ENCODE measurements at regions not wholly inside any gene's neighbourhood (a gene's known extent, or its start where the extent isn't known, plus 50 kb on each side); places are given as distances from the start of the nearest gene placed in this dataset.
"Not testable (repeated sequence)": the region's sequence is repeated elsewhere in the genome, so short reads cannot be mapped to it uniquely, and the experiment has no call there.

DNA sequence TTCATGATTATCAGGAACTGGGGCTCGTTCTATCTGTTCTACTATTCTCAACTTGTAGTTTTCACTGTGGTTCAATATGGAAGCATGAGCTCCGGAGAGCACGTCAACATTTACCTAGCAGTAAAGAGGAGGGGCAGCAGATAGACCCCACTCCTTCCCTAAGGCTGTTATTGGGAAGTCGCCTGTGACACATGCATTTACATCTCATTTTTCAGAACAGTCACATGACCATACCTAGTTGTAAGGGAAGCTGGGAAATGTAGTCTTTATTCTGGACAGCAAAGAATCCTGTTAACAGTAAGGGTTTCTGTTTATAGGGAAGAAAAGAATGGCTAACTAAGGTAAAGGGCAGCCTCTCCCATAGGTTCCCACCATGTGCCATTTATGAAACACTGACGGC lies 158.3 kb downstream of the ZFP64 start:
- Histone ChIP-seq H3K9me3 (ENCODE audit: low read length) (no peaks in the 10 kb centered on the region), H3K9me2 (ENCODE audit: insufficient read depth, low read length) (no peaks in the 10 kb centered on the region), H3K27me3 (ENCODE audit: insufficient read depth, low read depth, low read length) (no peaks in the 10 kb centered on the region), H3K36me3 (ENCODE audit: insufficient read depth, low read length) (no peaks in the 10 kb centered on the region), H3K4me3 (ENCODE audit: low read length) (no peak overlapping the region), H3K9ac (ENCODE audit: low read length) (no peak overlapping the region), H3F3A (ENCODE audit: insufficient read depth, low read length, poor library complexity, severe bottlenecking) (no peaks in the 10 kb centered on the region), H3K79me2 (replicated peaks; ENCODE audit: insufficient read depth, low read length) (no peaks in the 10 kb centered on the region), H3K4me2 (ENCODE audit: low read length) (no peak overlapping the region), H4K20me1 (ENCODE audit: insufficient read depth) (no peaks in the 10 kb centered on the region), H3K27ac (ENCODE audit: low read length) (no peak overlapping the region), H2AFZ (ENCODE audit: low read depth, low read length) (no peak overlapping the region)
- TF ChIP-seq CTCF (IDR thresholded peaks at IDR 0.05; ENCODE audit: poor library complexity, severe bottlenecking) (no peak), RAD21 (conservative IDR thresholded peaks at IDR 0.05) (no peak), MXI1 (conservative IDR thresholded peaks at IDR 0.05; ENCODE audit: poor library complexity, severe bottlenecking) (no peak), TAF1 (IDR thresholded peaks at IDR 0.05; ENCODE audit: low read depth) (no peak), POLR2AphosphoS5 (IDR thresholded peaks at IDR 0.05) (no peak), EZH2 (IDR thresholded peaks at IDR 0.05; ENCODE audit: borderline replicate concordance, insufficient read depth, low read length, poor library complexity, severe bottlenecking) (no peak), SMC3 (conservative IDR thresholded peaks at IDR 0.05; ENCODE audit: poor library complexity) (no peak), EP300 (conservative IDR thresholded peaks at IDR 0.05; ENCODE audit: poor library complexity, severe bottlenecking) (no peak)
- TF ChIP-seq, protein P1, sequence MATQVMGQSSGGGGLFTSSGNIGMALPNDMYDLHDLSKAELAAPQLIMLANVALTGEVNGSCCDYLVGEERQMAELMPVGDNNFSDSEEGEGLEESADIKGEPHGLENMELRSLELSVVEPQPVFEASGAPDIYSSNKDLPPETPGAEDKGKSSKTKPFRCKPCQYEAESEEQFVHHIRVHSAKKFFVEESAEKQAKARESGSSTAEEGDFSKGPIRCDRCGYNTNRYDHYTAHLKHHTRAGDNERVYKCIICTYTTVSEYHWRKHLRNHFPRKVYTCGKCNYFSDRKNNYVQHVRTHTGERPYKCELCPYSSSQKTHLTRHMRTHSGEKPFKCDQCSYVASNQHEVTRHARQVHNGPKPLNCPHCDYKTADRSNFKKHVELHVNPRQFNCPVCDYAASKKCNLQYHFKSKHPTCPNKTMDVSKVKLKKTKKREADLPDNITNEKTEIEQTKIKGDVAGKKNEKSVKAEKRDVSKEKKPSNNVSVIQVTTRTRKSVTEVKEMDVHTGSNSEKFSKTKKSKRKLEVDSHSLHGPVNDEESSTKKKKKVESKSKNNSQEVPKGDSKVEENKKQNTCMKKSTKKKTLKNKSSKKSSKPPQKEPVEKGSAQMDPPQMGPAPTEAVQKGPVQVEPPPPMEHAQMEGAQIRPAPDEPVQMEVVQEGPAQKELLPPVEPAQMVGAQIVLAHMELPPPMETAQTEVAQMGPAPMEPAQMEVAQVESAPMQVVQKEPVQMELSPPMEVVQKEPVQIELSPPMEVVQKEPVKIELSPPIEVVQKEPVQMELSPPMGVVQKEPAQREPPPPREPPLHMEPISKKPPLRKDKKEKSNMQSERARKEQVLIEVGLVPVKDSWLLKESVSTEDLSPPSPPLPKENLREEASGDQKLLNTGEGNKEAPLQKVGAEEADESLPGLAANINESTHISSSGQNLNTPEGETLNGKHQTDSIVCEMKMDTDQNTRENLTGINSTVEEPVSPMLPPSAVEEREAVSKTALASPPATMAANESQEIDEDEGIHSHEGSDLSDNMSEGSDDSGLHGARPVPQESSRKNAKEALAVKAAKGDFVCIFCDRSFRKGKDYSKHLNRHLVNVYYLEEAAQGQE (IDR thresholded peaks at IDR 0.05; ENCODE audit: borderline replicate concordance), result no peak

GRCh38 chr20:52032304-52032683 lies 159.3 kb downstream of the ZFP64 start:
- H4K20me1 ChIP-seq (ENCODE audit: insufficient read depth); H3F3A ChIP-seq (ENCODE audit: insufficient read depth, low read length, poor library complexity, severe bottlenecking); H2AFZ ChIP-seq (ENCODE audit: low read depth, low read length); H3K4me2 ChIP-seq (ENCODE audit: low read length); H3K27me3 ChIP-seq (ENCODE audit: insufficient read depth, low read depth, low read length); H3K9me2 ChIP-seq (ENCODE audit: insufficient read depth, low read length); H3K4me3 ChIP-seq (ENCODE audit: low read length); H3K9ac ChIP-seq (ENCODE audit: low read length); H3K36me3 ChIP-seq (ENCODE audit: insufficient read depth, low read length); H3K79me2 ChIP-seq (replicated peaks; ENCODE audit: insufficient read depth, low read length); H3K9me3 ChIP-seq (ENCODE audit: low read length); H3K27ac ChIP-seq (ENCODE audit: low read length): not testable (repeated sequence)

Measured in neural cell (in vitro differentiated cells).